Cardiac muscle cell (in vitro differentiated cells and primary cell): ENCODE measurements at regions not wholly inside any gene's neighbourhood (a gene's known extent, or its start where the extent isn't known, plus 50 kb on each side); places are given as distances from the start of the nearest gene placed in this dataset.

ENCODE experiments used
- DNase-seq, 2 donors: peaks; one replicate each; pipeline versions ENCODE4 v3.0.0 to v3.0.0-alpha.2; 2010 to 2017; ENCODE audit warnings: low read depth in 1 of 2, low spot score in 1 of 2
- H3K27ac ChIP-seq: fragments of 200-600 bp; sonication (generic); 2 replicates; pipeline ENCODE4 v1.5.1; 2016
- H3K27me3 ChIP-seq: fragments of 200-600 bp; sonication (generic); 2 replicates; pipeline ENCODE4 v1.6.0; 2016; ENCODE audit warnings: control low read depth
- H3K36me3 ChIP-seq: fragments of 200-600 bp; sonication (generic); 2 replicates; pipeline ENCODE4 v1.5.1; 2016; ENCODE audit warnings: control low read depth
- H3K4me1 ChIP-seq: fragments of 200-600 bp; sonication (generic); 2 replicates; pipeline ENCODE4 v1.8.1; 2017; ENCODE audit warnings: low read depth, mild to moderate bottlenecking, mixed run types
- H3K4me3 ChIP-seq: fragments of 200-600 bp; sonication (generic); 2 replicates; pipeline ENCODE4 v1.5.1; 2016; ENCODE audit warnings: mild to moderate bottlenecking
- H3K9me3 ChIP-seq: fragments of 200-600 bp; sonication (generic); 2 replicates; pipeline ENCODE4 v1.5.1; 2017; ENCODE audit warnings: low read depth, mild to moderate bottlenecking, control low read depth
- CTCF ChIP-seq: IDR thresholded peaks from 2 replicates; pipeline ENCODE4 v1.5.1; 2012; ENCODE audit warnings: low read depth, mild to moderate bottlenecking, low read length

GRCh38 chr10:42985436-42986316, 91.2 kb upstream of the RET start:
- Histone ChIP-seq H3K4me3 (no peak overlapping the region), H3K4me1 (no peaks in the 10 kb centered on the region), H3K27ac (no peak overlapping the region), H3K36me3 (no peaks in the 10 kb centered on the region), H3K27me3 (no peaks in the 10 kb centered on the region), H3K9me3 (no peaks in the 10 kb centered on the region)
- DNase-seq: no peak
- TF ChIP-seq CTCF: no peak

GRCh38 chr10:42986633-42987032, 90.2 kb upstream of the RET start:
- no peaks in the 10 kb centered on the region for H3K9me3 ChIP-seq
- no peak overlapping the region for H3K27ac ChIP-seq
- DNase-seq: no peak
- TF ChIP-seq CTCF: no peak
- H3K4me1 ChIP-seq: no peaks in the 10 kb centered on the region
- H3K36me3 ChIP-seq: no peaks in the 10 kb centered on the region
- no peak overlapping the region for H3K4me3 ChIP-seq
- no peaks in the 10 kb centered on the region for H3K27me3 ChIP-seq

GRCh38 chr10:42987121-42987541, 89.7 kb upstream of the RET start:
- Histone ChIP-seq H3K27ac (no peak overlapping the region), H3K4me3 (no peak overlapping the region), H3K36me3 (no peaks in the 10 kb centered on the region), H3K27me3 (no peaks in the 10 kb centered on the region), H3K4me1 (no peaks in the 10 kb centered on the region), H3K9me3 (no peaks in the 10 kb centered on the region)
- no peak for DNase-seq
- TF ChIP-seq CTCF: no peak

GRCh38 chr10:42987575-42987974, 89.3 kb upstream of the RET start:
- no peaks in the 10 kb centered on the region for H3K9me3 ChIP-seq
- TF ChIP-seq CTCF: no peak
- no peaks in the 10 kb centered on the region for H3K36me3 ChIP-seq
- no peak overlapping the region for H3K27ac ChIP-seq
- no peak overlapping the region for H3K4me3 ChIP-seq
- H3K4me1 ChIP-seq: no peaks in the 10 kb centered on the region
- no peak for DNase-seq
- no peaks in the 10 kb centered on the region for H3K27me3 ChIP-seq

GRCh38 chr10:42988069-42988468, 88.8 kb upstream of the RET start:
- Histone ChIP-seq H3K27me3 (no peaks in the 10 kb centered on the region), H3K27ac (no peak overlapping the region), H3K9me3 (no peaks in the 10 kb centered on the region), H3K4me3 (no peak overlapping the region), H3K36me3 (no peaks in the 10 kb centered on the region), H3K4me1 (no peaks in the 10 kb centered on the region)
- no peak for DNase-seq
- TF ChIP-seq CTCF: no peak
